ENCODE measurements at regions not wholly inside any gene's neighbourhood (a gene's known extent, or its start where the extent isn't known, plus 50 kb on each side); places are given as distances from the start of the nearest gene placed in this dataset.
"Not testable (repeated sequence)": the region's sequence is repeated elsewhere in the genome, so short reads cannot be mapped to it uniquely, and the experiment has no call there.

DNA sequence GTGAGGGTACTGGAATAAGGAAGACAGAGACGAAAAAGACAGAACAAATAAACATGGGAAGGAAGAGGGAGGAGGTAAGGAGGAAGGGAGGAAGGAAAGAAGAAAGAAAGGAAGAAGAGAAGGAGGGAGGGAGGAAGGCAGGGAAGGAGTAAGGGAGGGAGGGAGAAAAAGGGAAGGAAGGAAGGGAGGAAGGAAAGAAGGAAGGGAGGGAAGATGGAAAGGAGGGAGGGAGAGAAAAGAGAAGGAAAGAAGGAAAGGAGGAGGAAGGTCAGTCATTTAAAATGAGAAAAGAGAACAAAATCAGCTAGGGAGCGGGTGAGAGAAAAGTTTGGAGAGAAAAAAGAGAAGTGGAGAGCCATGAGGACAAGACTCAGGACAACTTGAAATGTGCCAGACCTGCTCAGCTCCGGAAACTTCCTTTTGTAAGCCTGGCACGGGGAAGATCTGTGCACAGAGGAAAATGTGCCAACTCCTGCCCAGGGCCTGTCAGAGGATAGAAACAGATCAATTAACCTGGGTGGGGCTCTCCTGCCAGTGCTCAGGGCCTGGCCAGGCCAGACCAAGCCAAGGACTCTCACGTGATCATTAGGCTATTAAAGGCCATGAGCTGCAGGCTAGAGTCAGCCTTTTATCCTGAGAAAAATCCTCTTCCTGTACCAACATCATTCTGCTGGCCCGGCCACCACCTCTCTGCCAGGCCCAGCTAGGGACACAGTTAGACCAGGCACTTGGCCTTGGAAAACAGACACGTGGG lies 50.1 kb upstream of the BCL6 start:
- no peak for DNase-seq

DNA sequence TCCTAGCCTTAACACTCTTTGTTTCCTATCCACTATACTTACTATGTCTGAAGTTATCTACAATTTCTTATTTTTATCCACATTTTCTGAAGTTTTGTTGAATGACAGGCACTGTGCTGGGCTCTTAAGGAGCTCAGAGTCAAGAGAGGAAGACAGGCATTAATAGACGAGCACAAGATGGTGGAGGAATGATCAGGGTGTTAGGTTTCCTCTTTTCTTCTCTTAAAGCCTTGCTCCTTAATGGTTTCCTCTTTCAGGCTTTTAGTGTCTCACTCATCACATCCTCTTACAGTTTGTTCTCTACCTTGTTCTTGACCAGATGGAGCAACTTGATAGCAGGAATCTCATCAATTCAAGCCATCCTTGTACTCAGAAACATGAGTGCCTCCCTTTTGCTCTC lies 52.9 kb upstream of the BCL6 start:
- DNase-seq: no peak

DNA sequence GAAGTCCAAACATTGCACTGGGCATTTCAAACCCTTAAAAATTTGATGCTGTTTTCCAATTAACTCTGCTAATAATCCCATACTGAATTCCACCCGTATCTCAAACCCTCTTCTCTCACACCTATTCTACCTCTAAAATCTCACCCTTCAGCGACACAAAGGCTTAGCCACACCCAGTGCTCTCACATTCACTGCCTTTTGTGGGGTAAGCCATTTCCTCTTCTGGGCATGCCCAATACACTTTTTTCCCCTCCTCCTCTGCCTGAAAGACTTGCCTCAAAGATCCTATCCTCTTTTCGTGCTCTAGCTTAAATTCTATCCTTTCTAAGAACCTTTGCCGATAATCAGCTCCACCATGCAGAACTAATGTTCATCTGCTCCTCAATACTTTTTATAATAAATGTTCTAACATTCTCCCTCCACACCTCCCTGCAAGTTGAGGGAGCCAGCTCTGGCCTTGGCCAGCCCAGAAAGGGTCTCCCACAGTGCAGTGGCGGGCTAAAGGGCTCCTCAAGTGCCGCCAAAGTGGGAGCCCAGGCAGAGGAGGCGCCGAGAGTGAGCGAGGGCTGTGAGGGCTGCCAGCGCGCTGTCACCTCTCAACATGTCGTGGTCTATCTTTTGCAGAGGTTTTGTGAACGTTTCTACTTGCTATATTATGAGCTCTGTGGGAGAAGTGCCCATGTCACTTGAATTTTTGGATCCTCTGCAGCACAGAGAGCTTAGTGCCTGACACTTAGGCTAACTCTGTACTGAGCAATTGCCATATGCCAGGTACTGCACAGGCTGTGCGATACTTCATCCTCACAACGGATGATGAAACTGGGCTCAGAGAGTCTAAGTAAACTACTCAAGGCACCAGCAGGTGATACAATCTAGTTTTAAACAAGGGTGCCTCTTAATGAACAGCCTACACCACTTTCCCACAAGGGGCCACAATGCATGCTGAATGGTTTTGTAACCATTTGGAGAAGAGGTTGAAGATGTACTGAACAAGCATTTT lies 53.6 kb upstream of the BCL6 start:
- peak; percentile 10 for DNase-seq

DNA sequence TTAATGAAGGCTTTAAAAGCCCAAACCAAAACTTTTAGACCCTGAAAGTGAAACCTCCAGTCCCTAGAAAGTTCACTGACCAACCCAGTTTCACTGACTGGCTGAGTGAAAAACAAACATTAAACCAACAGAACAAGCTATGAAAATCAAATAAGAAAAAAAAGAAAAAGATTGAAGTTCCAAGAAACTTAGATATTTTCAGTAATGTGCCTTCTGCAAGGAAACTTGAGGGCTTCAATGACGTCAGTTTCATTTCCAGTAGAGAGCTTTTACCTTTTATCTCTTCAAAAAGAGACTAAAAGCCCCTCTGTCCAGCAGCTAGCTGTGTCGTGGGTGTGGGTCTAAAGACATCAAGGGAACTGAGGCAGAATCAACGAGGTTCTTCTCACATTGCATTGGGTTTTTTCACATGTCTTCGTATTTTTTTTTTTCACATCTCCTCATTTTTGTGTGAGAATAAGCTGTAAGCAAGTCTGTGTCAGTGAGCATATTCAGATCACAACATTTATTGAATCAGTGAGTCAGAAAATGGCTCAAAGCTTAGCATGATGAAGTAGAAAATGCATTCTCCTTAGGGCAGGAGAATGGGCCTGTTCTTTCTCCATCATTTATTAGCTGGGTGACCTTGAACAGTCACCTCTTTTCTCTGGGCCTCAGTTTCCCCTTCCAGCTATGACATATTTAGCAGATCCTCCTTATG lies 54.8 kb upstream of the BCL6 start:
- DNase-seq: no peak

DNA sequence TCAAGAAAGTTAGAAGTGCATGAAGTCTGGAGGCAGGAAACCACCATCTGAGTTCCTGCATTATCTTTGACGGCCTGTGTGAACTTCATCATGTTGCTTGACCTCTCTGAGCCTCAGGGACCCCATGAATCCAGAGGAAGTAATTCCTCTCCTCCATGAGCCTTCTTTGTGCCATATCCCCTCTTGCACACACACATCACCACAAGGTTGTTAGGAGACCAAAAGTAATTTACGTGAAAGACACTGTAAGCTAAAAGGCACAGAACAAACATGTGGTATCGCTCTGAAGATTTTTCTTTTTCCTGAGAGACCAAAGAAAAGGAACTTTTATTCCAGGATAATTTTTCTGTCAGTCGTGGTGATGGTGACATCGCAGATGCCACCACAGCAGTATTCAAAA lies 55.9 kb upstream of the BCL6 start:
- no peak for DNase-seq

DNA sequence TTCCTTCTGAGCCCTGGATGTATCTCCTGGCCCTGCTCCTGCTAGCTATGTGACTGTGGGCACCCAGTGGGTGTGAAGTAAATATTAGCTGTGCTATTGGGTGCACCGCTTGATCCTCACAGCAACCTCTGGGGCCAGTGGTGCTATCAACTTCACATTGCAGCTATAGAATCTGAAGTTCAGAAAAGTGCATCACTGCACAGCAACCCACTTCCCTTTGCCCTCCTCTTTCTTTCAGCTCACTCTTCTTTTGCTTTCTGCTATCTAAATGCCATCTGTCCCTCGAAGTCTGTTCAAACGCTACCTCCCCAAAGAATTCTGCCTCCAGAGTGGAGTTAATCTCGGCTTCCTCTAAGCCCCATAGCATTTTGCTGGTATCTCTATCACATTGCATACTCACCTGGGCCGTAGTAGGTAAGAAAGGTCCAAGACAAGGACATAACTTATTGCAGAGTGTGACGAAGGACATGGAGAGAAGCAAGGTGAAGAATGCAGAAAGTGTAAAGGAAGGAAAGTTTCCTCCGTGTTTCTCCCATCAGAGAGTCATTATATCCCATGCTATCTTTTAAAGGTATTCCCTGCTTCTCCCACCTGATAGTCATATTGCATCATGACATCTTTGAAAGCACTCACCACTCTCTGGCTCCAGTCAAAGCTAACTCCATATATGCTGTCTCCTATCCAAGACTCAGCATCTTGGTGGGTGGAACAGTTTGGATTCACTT lies 57.1 kb upstream of the BCL6 start:
- no peak for DNase-seq

DNA sequence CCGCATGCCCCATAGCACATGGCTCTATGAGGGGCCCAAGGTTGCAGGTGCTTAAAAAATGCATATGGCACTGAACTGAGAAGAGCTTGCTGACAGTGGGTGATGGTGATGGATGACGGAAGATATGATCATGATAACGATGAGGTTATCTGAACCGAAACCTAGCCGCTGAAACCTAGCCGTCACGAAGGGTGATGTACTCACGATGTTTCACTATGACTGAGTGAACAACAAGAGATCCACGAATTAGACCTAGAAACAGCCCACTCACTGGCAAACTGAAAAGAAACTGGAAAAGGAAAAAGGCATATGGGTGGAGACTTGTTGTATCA lies 57.6 kb upstream of the BCL6 start:
- DNase-seq: no peak

DNA sequence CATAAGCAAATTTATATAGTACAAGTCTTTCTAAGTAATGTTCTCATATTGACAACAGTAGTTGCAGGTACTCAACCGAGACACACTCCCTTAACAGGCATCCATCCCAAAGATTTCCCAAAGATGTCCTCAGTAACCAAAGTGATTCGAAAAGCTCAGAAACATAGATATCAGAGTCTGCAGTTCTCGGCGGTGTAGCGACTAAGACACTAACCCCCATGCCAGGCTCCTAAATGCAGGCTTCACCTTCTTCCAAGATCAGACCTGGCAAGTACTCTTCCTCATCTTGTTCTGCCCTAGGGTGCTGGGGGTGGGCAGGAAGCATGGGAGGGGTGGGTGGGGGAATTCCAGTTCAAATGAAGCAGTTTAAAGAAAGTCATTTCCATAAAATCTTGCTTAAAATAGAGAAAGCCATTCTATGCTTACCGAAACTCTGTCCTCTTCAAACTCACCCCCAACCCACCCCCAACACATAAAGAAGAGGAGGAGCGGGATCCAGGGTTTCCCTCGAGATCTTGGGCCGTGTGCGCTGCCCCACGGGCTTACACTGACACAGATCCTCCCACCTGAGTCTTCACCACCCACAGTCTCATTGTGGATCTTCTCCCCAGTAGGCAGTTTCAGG lies 59.0 kb upstream of the BCL6 start:
- no peak for DNase-seq

DNA sequence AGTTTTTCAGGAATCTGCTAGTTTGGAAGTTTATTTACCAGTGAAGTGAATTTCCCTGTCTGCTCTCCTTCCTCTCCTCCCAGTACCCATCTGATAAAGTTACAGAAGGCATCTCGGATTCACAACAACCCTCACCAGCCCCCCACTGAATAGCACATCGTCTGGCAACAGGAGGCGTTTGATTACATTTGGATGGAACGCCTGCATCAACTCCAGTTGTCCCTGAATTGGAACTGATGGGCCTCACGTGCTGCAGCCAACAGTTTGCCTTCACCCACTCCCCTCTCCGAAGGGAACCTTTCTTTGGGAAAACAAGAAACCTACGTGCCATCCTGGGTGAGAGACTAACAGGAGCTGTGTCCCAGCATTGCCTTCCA lies 59.5 kb upstream of the BCL6 start:
- DNase-seq: no peak

DNA sequence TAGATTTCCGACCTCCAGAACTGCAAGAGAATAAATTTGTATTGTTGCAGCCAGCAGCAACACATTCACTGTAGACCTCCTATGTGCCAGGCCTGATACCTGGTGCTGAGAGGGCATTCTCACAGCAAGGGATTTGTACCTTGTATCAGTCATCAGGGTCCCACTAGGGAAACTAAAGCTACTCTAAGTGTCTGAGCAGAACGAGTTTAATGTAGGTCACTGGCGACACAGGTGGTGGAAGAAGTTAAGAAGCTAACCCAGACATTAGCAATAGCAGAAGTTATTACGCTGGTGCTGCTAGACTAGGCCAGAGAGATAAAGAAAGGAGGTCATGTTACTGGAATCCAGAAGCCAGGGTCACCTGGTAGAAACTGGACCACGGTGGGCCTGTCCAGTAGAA lies 60.5 kb upstream of the BCL6 start:
- no peak for DNase-seq

DNA sequence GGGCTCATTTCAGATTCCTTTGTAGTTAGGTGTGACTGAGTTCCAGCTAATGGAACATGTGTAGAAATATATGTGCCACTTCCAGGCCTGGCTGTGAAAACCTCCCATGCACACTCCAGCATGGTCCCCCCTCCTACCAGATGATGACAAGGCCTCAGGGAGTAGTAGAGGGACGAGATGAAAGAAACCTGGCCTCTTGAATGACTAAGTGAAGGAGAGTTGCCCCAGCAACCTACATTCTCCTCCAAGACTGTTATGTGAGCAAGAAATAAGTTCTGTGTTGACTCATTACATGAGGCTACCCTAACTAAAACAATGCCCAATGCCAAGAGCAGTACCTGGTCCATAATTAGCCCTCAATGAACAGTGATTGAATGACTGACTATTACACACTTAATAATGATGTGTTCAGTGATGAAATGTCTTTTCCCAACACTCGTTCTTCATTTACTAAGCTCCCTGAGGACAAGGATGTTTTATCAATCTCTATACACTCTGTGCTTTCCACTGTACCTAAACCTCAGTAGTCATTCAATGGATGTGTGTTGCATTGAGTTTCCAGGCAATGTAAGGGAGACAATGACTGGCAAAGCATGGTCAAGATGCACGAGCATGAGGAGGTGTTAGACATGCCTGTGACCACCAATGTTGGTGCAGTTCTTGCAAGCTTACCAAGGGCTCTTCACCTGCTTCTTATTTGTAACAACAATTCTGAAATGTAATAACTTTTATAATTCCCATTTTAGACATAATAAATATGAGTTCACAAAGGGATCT lies 62.0 kb upstream of the BCL6 start:
- no peak for DNase-seq

DNA sequence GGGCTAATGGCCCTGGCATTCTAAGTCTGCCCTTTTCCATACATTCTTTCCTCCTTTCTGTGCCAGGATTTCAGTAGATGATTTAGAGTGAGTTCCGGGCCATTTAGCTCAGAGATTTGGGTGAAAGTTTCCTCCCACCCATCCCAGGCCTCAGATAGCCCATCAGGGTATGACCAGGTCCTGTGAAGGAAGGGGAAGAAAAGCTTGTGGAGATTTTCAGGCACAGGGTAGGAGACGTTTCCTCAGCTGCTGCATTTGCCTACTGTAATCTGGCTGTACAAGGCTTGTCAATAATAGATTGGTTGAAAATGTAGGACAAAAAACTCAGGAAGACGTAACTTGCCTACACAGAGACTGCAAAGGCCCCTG lies 63.2 kb upstream of the BCL6 start:
- DNase-seq: no peak

DNA sequence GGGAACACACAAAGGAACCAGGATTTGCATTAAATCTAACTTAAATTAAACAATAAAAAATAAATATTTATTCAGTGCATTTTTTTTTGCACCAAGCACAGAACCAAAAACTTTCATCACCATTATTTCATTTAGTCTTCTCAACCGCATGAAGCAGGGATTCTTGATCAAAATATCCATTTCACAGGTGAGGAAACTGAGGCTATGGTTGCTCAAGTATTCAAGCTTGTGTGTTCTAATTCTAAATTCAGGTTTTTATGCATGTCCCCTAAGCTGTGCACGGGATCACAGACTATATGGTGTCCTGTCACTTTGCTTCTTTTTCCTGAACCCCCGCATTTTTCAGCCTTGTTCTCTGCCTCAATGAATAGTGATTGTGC lies 64.3 kb upstream of the BCL6 start:
- DNase-seq: no peak

DNA sequence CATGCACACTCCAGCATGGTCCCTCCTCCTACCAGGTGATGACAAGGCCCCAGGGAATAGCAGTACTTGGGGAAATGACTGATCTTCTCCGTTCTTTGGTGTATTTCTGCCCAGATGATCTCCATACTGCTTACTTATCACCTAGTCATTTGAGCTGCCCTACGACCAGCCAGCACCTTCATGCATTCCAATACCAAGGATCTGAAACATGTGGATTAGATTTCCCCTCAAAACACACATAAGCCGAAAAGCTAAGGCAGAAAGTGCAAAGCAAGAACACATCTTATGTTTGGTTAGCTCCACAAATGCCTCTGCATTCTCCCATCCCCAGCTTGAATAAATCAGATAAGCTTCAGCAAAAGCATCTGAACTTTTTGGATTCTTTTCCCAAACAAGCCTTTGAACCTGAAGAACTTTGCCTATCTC lies 64.8 kb upstream of the BCL6 start:
- DNase-seq: no peak

DNA sequence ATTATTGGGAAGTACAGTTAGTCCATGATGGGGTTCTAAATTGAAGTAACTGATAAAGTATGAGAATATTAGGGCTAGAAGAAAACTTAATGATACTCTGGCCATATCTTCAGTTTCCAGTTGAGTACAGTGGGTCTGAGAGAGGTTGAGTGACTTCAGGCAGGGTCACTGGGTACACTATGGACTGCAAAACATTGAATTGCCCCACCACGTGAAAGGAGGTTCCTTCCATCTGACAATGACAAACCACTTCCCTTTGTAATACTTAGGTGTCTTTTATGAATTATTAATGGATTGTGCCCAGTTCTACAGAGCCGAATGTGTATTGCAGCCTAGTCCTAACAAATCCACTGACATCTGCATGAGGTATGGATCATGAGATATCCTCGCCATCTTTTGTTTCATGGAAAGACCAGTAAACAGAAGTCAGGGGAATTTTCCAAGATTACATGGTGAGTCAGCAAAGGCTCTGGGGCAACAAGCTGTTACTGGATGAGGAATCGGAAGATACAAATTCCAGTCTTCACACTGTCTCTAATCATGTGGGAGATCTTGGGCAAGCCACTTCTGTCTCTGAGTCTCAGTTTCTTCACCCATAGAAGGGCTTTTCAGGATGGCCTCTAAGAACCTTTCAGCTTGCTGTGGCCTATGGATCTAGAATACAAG lies 66.5 kb upstream of the BCL6 start:
- no peak for DNase-seq

DNA sequence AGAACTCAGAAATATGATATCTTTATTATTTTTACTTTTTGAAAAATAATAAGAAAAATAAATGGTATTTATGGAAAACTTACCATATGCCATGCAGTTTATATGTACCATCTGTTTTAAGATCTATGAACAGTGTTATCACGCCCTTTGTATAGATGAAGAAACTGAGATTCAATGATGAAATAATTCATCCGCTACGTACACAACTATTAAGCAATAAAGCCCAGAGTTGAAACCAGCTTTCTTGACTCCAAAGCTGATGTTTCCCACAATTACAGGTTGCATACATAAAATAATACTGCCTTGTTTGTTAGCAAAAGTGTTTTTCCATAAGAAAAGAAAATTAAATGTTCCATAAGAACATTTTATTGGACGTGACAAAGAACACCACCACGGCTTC lies 67.2 kb upstream of the BCL6 start:
- DNase-seq: no peak

DNA sequence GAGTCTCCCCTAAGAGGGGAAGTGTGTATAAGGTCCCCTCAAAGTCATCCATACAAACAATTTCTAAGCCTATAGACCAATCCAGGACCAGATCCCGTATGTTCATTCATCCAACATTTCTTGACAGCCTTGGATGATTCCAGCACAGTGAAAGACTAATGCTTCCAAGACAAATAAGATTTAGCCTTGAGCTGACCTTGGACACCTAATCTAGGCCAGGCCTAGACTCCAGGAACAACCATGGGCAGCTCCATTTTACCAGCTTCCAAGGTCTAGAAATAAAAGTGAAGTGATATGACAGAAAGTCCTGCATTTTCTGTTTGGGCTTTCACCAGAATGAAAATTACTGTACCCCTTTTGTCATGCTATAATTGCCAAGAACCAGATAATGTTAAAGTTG lies 67.9 kb upstream of the BCL6 start:
- no peak for DNase-seq

DNA sequence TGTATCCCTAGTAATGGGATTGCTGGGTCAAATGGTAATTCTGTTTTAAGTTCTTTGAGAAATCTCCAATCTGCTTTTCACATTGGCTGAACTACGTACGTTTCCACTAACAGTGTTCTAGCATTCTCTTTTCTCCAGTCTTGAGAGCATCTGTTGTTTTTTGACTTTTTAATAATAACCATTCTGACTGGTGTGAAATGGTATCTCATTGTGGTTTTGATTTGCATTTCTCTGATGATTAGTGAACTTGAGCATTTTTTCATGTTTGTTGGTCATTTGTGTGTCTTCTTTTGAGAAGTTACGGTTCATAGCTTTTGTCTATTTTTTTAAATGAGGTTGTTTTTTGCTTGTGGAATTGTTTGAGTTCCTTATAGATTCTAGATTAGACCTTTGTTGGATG lies 72.5 kb upstream of the BCL6 start:
- DNase-seq: not testable (repeated sequence)

DNA sequence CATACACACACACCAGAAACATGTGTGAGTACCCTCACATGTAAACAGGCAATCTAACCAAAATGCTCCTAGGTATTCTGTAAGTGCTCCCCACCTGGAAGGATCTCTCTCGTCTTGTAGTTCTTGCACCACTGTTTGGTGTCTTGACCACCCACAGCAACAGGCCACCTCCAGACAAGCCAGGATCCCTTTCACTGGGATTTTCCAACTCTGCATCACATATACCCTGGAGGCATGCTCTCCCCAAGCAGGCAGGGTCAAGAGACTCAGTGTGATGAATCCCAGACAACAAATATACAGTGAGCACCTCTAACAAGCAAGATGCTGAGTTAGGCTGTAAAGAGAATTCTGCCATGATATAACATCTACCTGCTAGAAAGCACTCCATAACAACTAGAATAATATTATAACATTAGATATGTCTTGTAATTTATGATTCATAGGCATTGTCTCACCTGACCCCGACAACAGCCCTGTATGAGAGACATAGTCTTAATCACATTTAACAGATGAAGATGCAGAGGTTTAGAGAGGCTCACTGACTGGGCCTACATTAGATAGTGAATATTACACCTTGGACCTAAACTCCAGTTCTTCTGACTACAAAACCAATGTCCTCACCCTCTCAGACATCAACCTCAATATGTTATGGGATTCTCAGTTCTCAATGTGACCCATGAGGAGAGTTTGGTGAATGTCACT lies 76.5 kb upstream of the BCL6 start:
- DNase-seq: no peak

DNA sequence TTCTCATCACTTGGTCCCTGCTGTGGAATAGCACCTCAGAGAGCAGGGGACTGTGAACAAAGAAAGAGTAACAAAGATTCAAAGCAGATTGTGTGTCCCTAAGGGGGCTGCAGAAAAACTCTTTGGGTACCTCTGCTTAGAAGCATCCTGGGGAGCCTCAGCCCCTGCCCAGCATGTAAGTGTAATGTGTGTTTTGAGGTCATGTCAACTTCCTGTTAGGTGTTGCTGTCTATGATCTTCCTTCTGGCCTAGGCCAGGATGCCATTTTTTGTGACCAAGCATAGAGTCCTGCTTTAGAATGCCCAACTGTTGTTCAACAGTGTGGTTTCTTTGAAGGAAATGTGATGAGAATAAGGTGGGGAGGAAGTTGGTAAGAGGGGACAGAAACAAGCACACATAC lies 77.1 kb upstream of the BCL6 start:
- DNase-seq: no peak

DNA sequence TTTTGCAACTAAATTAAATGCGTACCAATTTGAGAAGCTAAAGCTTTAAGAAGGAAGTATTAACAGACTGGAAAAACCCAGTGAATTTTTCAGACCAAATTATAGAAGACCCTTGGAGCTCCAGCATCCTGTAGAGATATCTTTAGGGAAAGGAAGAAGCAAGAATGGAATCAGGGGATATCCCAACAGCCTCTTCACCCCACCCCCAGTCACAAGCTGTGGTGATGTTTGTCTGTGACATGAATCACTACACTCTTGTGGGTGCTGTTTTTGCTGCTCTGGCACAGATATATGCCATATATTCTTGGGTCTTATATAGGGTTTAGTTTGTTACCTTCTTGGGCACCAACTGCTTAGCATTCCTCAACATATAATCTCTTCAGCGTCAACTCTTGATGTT lies 78.5 kb upstream of the BCL6 start:
- DNase-seq: no peak
